Activated CD8-positive, alpha-beta memory T cell treated with anti-CD3 and anti-CD28 coated beads, Interleukin-2, amount 10 ng/mL, durations not matched to agents 7 days and 5 days (primary cell): ENCODE measurements at regions not wholly inside any gene's neighbourhood (a gene's known extent, or its start where the extent isn't known, plus 50 kb on each side); places are given as distances from the start of the nearest gene placed in this dataset.

Source experiments
- ATAC-seq: fragments of 150-1000 bp; cut with Tn5 transposase; one replicate; pipeline ENCODE4 v1.10.0; 2021; ENCODE audit warnings: moderate library complexity
- CTCF ChIA-PET: fragments of 350-600 bp; sonication (Branson Sonifier 250); formaldehyde crosslinking; loops from one replicate; lab custom pipeline; 2021; ENCODE audit warnings: antibody characterized with exemption; lab: Charles Lee
- DNase-seq: peaks from one replicate; pipeline ENCODE4 v3.0.0-alpha.2; 2020
- H3K27ac Mint-ChIP-seq: one replicate; pipeline ENCODE4 v1.8.0; 2021; ENCODE audit warnings: mild to moderate bottlenecking, mixed read lengths
- H3K27me3 Mint-ChIP-seq: one replicate; pipeline ENCODE4 v1.8.0; 2021; ENCODE audit warnings: mixed read lengths
- H3K36me3 Mint-ChIP-seq: one replicate; pipeline ENCODE4 v1.8.0; 2021; ENCODE audit warnings: mild to moderate bottlenecking, mixed read lengths
- H3K4me1 Mint-ChIP-seq: one replicate; pipeline ENCODE4 v1.8.0; 2021; ENCODE audit warnings: mixed read lengths
- H3K4me3 Mint-ChIP-seq: one replicate; pipeline ENCODE4 v1.8.0; 2021; ENCODE audit warnings: mild to moderate bottlenecking, moderate library complexity, mixed read lengths
- H3K9me3 Mint-ChIP-seq: one replicate; pipeline ENCODE4 v1.8.0; 2022; ENCODE audit warnings: low read depth, mixed read lengths

DNA sequence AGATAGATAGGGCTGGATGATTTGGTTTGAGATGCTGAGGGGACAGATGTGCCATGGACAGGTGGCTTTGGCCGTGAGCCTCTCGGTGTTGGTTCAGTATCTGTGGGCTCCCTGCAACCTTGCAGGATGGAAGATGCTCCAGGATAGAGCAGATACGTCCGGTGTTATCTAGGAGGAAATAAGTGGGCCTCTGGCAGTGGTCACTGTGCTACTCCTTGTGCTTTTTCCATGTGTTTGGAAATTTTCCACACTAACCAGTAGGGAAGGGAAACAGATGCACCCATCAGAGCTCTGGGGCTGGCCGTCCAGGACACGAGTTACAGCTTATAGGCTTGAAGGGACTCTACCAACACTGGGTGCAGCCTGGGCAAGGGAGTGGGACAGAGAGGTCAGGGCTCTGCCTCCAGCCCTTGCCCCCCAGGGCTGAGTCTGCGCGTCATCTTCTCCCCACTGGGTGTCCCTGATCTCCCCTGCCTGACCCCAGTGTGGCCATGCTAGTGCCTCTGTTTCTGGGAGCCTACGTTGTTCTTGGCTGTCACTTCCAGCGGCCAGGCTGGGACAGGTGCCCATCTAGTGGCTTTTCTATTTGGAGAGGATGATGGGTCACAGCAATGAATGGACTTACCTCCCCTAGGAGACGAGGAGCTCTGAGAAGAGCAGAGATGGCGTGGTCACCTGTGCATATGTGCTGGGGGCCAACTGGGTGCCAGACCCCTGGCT lies 166.9 kb downstream of the SEC14L1 start:
- no peak overlapping the region for H3K4me3 Mint-ChIP-seq
- H3K27me3 Mint-ChIP-seq: peaks cover 2% of the 10 kb centered on the region
- no peaks in the 10 kb centered on the region for H3K9me3 Mint-ChIP-seq
- DNase-seq: no peak
- no peak overlapping the region for H3K27ac Mint-ChIP-seq
- CTCF ChIA-PET: no interaction called here
- no peaks in the 10 kb centered on the region for H3K36me3 Mint-ChIP-seq
- no peaks in the 10 kb centered on the region for H3K4me1 Mint-ChIP-seq
- no peak for ATAC-seq

DNA sequence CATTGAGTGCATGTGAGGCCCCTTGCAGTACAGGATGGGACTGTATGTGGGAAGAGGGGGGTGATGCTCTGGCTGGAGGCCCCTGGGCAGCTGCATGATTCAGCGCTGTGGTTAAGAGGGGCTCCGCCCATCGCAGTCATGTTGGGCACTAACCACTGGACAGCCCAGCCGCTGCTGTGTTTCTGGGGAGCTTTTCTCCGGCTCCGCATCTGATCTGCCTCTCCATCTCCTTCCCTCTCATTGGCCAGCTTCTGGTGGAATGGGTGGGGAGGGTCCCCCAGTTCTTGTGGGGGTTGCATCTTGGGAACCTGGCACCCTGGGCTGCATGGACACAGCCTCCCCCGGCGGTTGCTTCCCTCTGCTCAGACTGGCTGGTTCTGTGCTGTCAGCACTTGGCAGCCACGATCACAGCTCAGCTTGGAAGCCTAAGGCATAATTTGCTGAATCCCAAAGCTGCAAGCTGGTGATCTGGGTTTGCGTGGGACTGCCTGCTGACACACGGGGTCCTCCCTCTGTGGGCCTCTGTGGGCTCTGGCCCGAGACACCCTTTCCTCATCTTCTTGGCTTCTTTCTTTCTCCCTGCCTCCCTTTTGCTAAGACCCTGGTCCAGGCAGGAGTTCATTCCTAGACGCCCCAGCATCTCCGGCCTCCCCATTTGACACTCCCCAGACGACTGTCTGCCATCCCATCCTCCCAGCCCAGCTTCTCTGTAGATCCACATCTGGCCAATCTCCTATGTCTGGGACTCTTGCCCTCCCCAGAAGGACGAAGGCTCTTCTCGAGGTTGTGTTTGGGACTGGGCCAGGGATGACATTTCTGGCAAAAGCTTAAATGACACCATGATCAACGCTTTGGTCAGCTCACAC lies 168.3 kb downstream of the SEC14L1 start:
- Mint-ChIP-seq H3K9me3 (no peaks in the 10 kb centered on the region), H3K27me3 (peaks cover 2% of the 10 kb centered on the region), H3K27ac (no peak overlapping the region)

DNA sequence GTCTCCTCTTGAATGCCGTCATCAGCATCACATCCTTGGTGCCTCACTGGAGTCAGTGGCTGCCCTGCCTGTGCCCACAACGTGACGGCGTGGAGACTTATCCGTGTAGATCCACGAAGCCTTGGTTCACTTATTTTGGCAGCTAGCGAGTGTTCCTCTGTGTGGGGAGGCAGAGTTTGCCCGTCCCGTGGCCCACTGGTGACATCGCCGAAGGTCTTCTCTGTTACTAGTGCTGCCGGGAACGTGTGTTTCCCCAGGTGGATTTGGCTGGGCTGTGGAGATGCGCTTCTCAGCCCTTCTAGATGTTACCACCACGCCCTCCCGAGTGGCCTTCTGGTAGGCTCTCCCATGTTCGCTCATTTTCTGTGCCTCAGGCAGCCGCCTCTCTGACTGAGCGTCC lies 169.6 kb downstream of the SEC14L1 start:
- H3K27me3 Mint-ChIP-seq: peaks cover 2% of the 10 kb centered on the region
- H3K4me1 Mint-ChIP-seq: no peaks in the 10 kb centered on the region
- no peaks in the 10 kb centered on the region for H3K9me3 Mint-ChIP-seq
- DNase-seq: no peak
- H3K27ac Mint-ChIP-seq: no peak overlapping the region
- H3K36me3 Mint-ChIP-seq: no peaks in the 10 kb centered on the region
- no peak overlapping the region for H3K4me3 Mint-ChIP-seq
- ATAC-seq: no peak
- CTCF ChIA-PET: no interaction called here

More for the DNA sequence above, 168.3 kb downstream of the SEC14L1 start:
- Mint-ChIP-seq H3K4me3 (no peak overlapping the region), H3K36me3 (no peaks in the 10 kb centered on the region), H3K4me1 (no peaks in the 10 kb centered on the region)
- CTCF ChIA-PET: no interaction called here
- DNase-seq (no peak), ATAC-seq (no peak)

DNA sequence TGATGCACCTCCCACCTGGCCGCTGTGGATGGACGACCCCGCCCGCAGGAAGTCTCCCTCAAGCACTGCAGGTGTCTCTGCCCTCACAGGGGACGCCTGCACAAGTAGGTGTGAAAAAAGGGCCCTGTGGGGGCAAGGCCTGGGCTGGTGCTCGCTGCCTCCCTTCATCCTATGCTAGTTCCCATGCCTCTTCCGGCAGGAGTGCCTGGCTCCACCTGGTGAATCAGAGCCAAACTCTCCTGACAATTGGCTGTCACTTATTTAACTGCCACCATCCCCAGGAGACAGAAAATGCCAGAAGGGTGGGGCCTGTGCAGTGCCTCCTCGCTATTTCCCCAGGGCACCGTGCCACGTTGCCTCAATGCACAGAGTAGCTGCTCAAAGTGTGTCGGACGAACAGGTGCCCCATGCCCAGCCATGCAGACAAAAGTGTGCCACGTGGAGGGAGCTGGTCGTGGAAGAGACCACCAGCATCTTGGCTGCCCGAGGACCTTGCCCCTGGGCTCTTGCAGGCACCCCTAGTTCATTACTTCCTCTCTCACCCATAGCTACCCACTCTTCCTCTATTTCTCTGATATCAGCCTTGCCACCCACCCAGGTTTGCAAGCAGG lies 170.7 kb downstream of the SEC14L1 start:
- Mint-ChIP-seq H3K27ac (no peak overlapping the region), H3K4me3 (no peak overlapping the region), H3K27me3 (peaks cover 2% of the 10 kb centered on the region), H3K4me1 (no peaks in the 10 kb centered on the region), H3K36me3 (no peaks in the 10 kb centered on the region), H3K9me3 (no peaks in the 10 kb centered on the region)
- DNase-seq: no peak
- CTCF ChIA-PET: no interaction called here
- no peak for ATAC-seq

DNA sequence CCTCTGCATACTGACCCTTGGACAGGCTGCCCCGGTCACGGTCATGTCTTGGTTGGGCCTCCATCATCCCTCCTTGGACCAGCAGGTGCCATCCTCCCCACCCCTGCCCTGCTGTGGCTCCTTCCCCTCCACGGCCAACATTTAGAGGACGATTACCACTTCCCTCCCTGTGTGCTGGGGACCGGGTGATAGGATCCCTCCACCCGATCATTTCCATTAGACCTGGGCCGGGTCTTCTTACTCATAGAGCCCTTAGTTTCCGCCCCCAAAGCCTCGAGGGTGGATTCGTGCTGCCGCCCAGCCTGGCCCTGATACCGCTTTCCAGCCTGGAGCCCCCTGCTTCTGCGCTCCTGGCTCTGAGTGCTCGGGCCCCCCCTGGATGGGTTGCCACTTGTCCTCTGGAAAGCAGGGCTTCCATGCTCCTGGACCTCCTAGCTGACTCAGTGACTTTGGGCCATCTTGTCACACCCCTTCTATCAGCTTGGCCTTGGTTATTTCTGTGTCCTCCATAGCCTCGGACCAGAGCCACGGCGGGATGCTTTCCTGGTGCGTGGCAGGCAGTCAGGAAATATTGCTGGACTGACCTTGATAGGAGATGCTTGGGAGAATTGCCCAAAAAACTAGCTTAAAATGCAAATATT lies 171.4 kb downstream of the SEC14L1 start:
- DNase-seq (no peak), ATAC-seq (no peak)
- H3K27me3 Mint-ChIP-seq: peaks cover 1% of the 10 kb centered on the region
- no peaks in the 10 kb centered on the region for H3K36me3 Mint-ChIP-seq
- H3K4me3 Mint-ChIP-seq: no peak overlapping the region
- H3K27ac Mint-ChIP-seq: no peak overlapping the region
- H3K4me1 Mint-ChIP-seq: no peaks in the 10 kb centered on the region
- no peaks in the 10 kb centered on the region for H3K9me3 Mint-ChIP-seq
- CTCF ChIA-PET: no interaction called here

DNA sequence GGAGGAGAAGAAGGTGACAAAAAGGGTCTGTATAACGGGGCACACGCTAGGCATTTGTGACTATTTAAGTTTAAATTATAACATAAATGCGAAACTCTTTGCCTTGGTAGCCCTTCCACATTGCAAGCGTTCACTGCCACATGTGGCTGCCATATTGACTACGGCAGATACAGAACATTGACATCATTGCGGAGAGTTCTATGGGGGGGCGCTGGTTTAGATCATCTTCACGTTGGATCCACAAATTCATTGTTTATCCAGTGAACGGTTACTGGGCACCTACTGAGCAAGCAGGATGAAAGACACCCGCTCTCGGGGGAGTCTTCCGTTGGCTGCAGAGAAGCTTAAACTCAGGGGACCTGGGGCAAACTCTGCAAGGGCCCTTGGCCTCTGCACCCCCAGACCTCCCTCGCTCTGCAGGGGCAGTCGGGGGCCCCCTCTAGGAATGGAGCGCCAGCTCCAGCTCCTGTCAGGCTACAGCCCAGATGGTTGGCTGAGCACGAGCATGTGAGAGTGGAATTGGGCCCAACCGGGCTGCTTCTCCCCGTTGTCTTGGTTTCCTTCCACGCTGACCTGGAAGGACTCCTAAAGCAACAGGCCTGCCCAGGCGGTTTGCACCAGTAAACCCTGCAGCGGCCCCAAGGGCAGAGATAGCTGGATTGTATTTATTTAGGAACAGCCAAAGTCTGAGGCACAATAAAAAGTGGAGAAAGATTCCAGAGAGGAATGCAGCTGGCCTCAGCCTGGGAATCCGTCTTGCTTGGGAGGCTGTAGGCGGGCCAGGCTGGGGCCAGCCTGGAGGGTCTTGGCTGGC lies 172.2 kb downstream of the SEC14L1 start:
- CTCF ChIA-PET: no interaction called here
- no peaks in the 10 kb centered on the region for H3K9me3 Mint-ChIP-seq
- H3K27me3 Mint-ChIP-seq: no peaks in the 10 kb centered on the region
- no peaks in the 10 kb centered on the region for H3K4me1 Mint-ChIP-seq
- ATAC-seq: no peak
- no peak overlapping the region for H3K27ac Mint-ChIP-seq
- no peak for DNase-seq
- H3K4me3 Mint-ChIP-seq: no peak overlapping the region
- H3K36me3 Mint-ChIP-seq: no peaks in the 10 kb centered on the region

DNA sequence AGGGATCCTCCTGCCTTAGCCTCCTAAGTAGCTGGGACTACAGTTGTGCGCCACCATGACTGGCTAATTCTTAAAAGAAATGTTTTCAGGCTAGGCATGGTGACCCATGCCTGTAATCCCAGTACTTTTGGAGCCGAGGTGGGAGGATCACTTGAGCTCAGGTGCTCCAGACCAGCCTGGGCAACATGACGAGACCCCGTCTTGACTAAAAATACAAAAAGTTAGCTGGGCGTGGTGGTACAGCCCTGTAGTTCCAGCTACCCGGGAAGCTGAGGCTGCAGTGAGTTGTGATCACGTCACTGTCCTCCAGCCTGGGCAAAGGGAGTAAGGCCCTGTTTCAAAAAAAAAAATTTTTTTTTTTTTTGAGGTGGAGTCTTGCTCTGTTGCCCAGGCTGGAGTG lies 173.1 kb downstream of the SEC14L1 start:
- ATAC-seq (no peak), DNase-seq (no peak)
- no peak overlapping the region for H3K4me3 Mint-ChIP-seq
- H3K4me1 Mint-ChIP-seq: peaks cover under 1% of the 10 kb centered on the region
- H3K27me3 Mint-ChIP-seq: no peaks in the 10 kb centered on the region
- no peak overlapping the region for H3K27ac Mint-ChIP-seq
- H3K36me3 Mint-ChIP-seq: no peaks in the 10 kb centered on the region
- no peaks in the 10 kb centered on the region for H3K9me3 Mint-ChIP-seq
- CTCF ChIA-PET: no interaction called here

DNA sequence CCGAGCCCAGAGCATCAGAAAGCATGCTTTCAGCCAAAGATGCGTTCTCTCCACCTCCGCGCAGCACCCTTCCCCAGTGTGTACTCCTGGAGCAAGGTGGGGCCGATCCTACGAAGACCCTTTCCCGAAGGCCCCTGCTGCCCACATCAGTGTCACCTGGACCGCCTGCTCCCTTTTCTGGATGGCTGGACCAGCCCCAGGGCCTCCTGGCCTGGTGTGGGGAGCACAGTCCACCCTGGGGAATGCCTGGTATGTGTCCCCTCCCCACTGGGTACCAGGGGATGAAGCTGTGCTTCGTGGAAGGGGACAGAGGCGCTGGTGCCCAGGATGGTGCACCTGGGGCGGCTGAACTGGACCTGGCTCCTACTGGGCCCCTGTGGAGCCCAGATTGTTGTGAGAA lies 173.8 kb downstream of the SEC14L1 start:
- Mint-ChIP-seq H3K27me3 (no peaks in the 10 kb centered on the region), H3K36me3 (no peaks in the 10 kb centered on the region), H3K9me3 (no peaks in the 10 kb centered on the region), H3K27ac (no peak overlapping the region), H3K4me1 (peaks cover 9% of the 10 kb centered on the region), H3K4me3 (no peak overlapping the region)
- ATAC-seq (no peak), DNase-seq (no peak)
- CTCF ChIA-PET: no interaction called here

DNA sequence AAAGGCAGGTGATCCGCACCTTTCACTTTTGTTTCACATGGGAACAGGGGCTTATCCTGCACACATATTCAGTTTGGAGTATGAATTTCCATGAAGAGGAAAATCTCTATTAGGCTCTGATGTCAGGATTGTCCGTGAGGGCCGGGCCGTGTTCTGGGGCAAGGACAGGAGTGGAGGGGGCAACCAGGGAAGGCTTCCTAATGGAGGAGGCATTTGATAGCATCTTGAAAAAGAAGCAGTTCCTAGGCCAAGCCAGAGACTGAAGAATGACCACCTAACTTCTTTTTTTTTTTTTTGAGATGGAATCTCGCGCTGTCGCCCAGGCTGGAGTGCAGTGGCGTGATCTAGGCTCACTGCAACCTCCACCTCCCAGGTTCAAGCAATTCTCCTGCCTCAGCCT lies 174.2 kb downstream of the SEC14L1 start:
- H3K36me3 Mint-ChIP-seq: no peaks in the 10 kb centered on the region
- H3K27me3 Mint-ChIP-seq: no peaks in the 10 kb centered on the region
- no peak overlapping the region for H3K27ac Mint-ChIP-seq
- CTCF ChIA-PET: no interaction called here
- no peak for ATAC-seq
- DNase-seq: no peak
- peaks cover 11% of the 10 kb centered on the region for H3K4me1 Mint-ChIP-seq
- no peak overlapping the region for H3K4me3 Mint-ChIP-seq
- no peaks in the 10 kb centered on the region for H3K9me3 Mint-ChIP-seq

DNA sequence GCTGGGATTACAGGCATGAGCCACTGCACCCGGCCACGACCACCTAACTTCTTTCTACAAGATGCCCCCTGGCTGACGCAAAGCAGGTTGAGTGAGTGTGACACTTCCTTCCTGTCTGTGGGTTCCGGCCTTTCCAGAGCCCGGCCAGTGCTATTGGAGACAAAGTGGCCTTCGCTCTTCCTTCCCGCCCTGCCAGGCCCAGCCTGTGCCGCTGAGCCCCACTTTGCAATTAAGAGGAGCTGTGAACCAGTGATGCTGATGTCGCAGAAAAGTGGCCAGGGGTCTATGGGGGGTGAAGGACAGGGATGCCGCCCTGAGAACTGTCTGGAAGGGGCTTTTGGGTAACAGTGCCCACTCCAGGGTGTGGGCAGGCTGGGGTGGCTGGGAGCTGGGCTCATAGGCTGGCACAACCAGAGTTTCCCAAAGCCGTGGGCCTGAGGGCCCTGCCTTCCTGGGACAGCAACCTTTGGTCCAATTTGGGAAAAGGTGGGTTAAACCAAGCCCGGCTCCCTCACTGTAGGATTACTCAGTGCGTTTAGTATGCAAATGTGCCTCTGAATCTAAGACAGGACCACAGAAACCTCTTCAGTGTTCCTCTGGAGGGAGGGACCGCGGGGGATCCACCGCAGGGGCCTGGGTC lies 174.9 kb downstream of the SEC14L1 start:
- H3K36me3 Mint-ChIP-seq: no peaks in the 10 kb centered on the region
- H3K27ac Mint-ChIP-seq: no peak overlapping the region
- DNase-seq (no peak), ATAC-seq (no peak)
- peaks cover 16% of the 10 kb centered on the region for H3K4me1 Mint-ChIP-seq
- no peaks in the 10 kb centered on the region for H3K27me3 Mint-ChIP-seq
- no peak overlapping the region for H3K4me3 Mint-ChIP-seq
- CTCF ChIA-PET: no interaction called here
- H3K9me3 Mint-ChIP-seq: no peaks in the 10 kb centered on the region

DNA sequence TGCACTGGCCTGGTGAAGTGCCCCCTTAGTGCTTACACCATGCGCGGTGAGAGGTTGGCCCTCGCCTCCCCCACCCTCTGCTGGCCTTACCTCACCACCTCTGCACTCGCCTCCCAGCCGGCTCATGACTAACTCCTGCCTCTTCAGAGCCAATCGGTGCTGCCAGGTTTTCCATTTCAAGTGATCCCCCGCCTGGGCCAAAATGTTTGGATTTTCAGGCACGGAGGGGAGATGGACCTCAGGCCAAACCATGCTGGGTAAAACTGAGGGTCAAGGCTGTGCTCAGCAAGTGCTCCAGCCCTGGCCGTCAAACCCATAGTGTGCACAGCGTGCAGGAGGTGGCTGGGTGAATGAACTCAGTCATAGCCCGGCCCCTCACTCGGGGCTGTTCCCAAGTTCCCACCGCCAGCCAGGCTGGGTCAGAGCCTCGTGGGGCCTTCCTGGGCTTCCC lies 175.4 kb downstream of the SEC14L1 start:
- ATAC-seq (no peak), DNase-seq (no peak)
- H3K4me1 Mint-ChIP-seq: peaks cover 17% of the 10 kb centered on the region
- H3K4me3 Mint-ChIP-seq: no peak overlapping the region
- no peaks in the 10 kb centered on the region for H3K36me3 Mint-ChIP-seq
- CTCF ChIA-PET: no interaction called here
- no peaks in the 10 kb centered on the region for H3K27me3 Mint-ChIP-seq
- no peaks in the 10 kb centered on the region for H3K9me3 Mint-ChIP-seq
- no peak overlapping the region for H3K27ac Mint-ChIP-seq

DNA sequence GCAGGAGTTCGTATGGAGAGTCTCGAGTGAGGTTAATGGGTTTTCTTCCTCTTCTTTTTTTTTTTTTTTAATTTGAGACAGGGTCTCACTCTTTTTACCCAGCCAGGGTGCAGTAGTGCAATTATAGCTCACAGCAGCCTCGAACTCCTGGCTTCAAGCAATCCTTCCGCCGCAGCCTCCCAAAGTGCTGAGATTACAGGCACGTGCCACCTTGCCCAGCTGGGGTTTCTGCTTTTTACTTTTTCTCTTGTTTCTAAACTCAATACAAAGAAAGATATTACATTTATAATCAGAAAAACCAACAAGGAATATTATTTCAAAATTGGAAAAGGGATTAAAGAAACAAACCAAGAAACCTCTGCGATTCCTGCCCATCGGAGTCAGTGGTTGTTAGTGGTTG lies 175.9 kb downstream of the SEC14L1 start:
- no peak overlapping the region for H3K4me3 Mint-ChIP-seq
- H3K4me1 Mint-ChIP-seq: peaks cover 17% of the 10 kb centered on the region
- DNase-seq (no peak), ATAC-seq (no peak)
- H3K27ac Mint-ChIP-seq: no peak overlapping the region
- H3K27me3 Mint-ChIP-seq: no peaks in the 10 kb centered on the region
- CTCF ChIA-PET: no interaction called here
- no peaks in the 10 kb centered on the region for H3K9me3 Mint-ChIP-seq
- no peaks in the 10 kb centered on the region for H3K36me3 Mint-ChIP-seq
